OCI-LY3 (cell line): ENCODE measurements at regions not wholly inside any gene's neighbourhood (a gene's known extent, or its start where the extent isn't known, plus 50 kb on each side); places are given as distances from the start of the nearest gene placed in this dataset.

Source experiments
- H2AFZ ChIP-seq: fragments of 200-600, 300-600 bp; shearing (Covaris generic); 2 replicates; pipeline ENCODE4 v1.6.0; 2014; ENCODE audit warnings: antibody characterized with exemption, low read depth, low read length
- H3K27ac ChIP-seq: fragments of 200-600, 300-600 bp; sonication (generic); 2 replicates; pipeline ENCODE4 v1.5.1; 2014; ENCODE audit warnings: mild to moderate bottlenecking, low read length, moderate library complexity, mixed read lengths
- H3K27me3 ChIP-seq: fragments of 200-600, 300-600 bp; sonication (generic); 2 replicates; pipeline ENCODE4 v1.6.1; 2014; ENCODE audit warnings: low read depth, low read length, mixed read lengths
- H3K36me3 ChIP-seq: fragments of 200-600, 300-600 bp; sonication (generic); replicated peaks from 2 replicates; pipeline ENCODE3; 2014; ENCODE audit warnings: low read depth, low read length, mixed read lengths
- H3K4me1 ChIP-seq: fragments of 300-600, 200-600 bp; sonication (generic); 2 replicates; pipeline ENCODE4 v1.6.1; 2014; ENCODE audit warnings: low read length, mixed read lengths
- H3K4me2 ChIP-seq: fragments of 200-600, 300-600 bp; sonication (generic); 2 replicates; pipeline ENCODE4 v1.6.1; 2014; ENCODE audit warnings: low read length, mixed read lengths
- H3K4me3 ChIP-seq: fragments of 300-600, 200-600 bp; sonication (generic); 2 replicates; pipeline ENCODE4 v1.5.1; 2014; ENCODE audit warnings: antibody characterized with exemption, mild to moderate bottlenecking, low read length, moderate library complexity
- H3K79me2 ChIP-seq: fragments of 300-600, 200-600 bp; shearing (Covaris generic); 2 replicates; pipeline ENCODE4 v1.6.1; 2014; ENCODE audit warnings: mild to moderate bottlenecking, low read length, mixed read lengths
- H3K9ac ChIP-seq: fragments of 300-600, 200-600 bp; shearing (Covaris generic); 2 replicates; pipeline ENCODE4 v1.6.0; 2014; ENCODE audit warnings: mild to moderate bottlenecking, low read length, moderate library complexity
- H3K9me3 ChIP-seq: fragments of 200-600, 300-600 bp; shearing (Covaris generic); 2 replicates; pipeline ENCODE4 v1.6.1; 2014; ENCODE audit warnings: low read length, mixed read lengths; ENCODE audit not compliant: insufficient read depth
- H4K20me1 ChIP-seq: fragments of 200-600, 300-600 bp; sonication (generic); 2 replicates; pipeline ENCODE4 v1.6.1; 2016; ENCODE audit warnings: low read length, mixed read lengths; ENCODE audit not compliant: insufficient read depth
- CTCF ChIP-seq: fragments of 200-600, 300-600 bp; sonication (generic); IDR thresholded peaks from 2 replicates; pipeline ENCODE4 v1.5.1; 2014; ENCODE audit warnings: antibody characterized with exemption, low read length, low read depth
- EZH2phosphoT487 ChIP-seq: fragments of 200-600 bp; shearing (Covaris generic); IDR thresholded peaks from 2 replicates; pipeline ENCODE4 v1.6.1; 2018; ENCODE audit warnings: antibody characterized with exemption, mixed run types, low read depth

- Histone ChIP-seq H3K79me2 (no peaks in the 10 kb centered on the region), H3K9me3 (no peaks in the 10 kb centered on the region), H3K36me3 (no peaks in the 10 kb centered on the region), H3K4me3 (no peak overlapping the region), H3K27ac (no peak overlapping the region), H3K9ac (no peak overlapping the region), H3K4me1 (no peaks in the 10 kb centered on the region), H4K20me1 (no peaks in the 10 kb centered on the region), H2AFZ (no peak overlapping the region), H3K4me2 (no peak overlapping the region), H3K27me3 (no peaks in the 10 kb centered on the region)
- TF ChIP-seq CTCF (no peak), EZH2phosphoT487 (no peak)
Measured at GRCh38 chr2:103739921-103740320, 978.1 kb downstream of the TMEM182 start.

DNA sequence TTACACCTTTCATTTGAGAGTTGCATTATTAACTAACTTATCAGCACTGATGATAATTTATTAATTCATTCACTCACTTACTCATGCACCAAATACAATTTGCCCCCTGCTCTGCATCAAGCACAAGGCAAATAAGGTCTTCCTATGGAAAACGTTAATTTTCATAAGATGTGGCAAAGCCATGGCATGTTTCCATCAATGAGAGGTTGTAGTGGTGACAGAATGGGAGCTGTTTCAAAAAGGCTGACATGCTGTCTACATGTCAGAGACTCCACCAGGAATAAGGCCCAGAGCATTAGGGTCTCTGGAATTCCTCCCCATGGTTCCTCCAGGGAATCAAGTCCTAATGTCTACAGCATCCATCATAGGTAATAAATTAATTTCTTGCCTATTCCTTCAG lies 978.8 kb downstream of the TMEM182 start:
- H3K27me3 ChIP-seq = no peaks in the 10 kb centered on the region
- TF ChIP-seq EZH2phosphoT487 (no peak), CTCF (no peak)
- no peak overlapping the region for H3K4me3 ChIP-seq
- H4K20me1 ChIP-seq = no peaks in the 10 kb centered on the region
- no peaks in the 10 kb centered on the region for H3K9me3 ChIP-seq
- H3K36me3 ChIP-seq = no peaks in the 10 kb centered on the region
- H3K4me1 ChIP-seq = no peaks in the 10 kb centered on the region
- H3K79me2 ChIP-seq = no peaks in the 10 kb centered on the region
- no peak overlapping the region for H3K27ac ChIP-seq
- H3K4me2 ChIP-seq = no peak overlapping the region
- no peak overlapping the region for H2AFZ ChIP-seq
- H3K9ac ChIP-seq = no peak overlapping the region

DNA sequence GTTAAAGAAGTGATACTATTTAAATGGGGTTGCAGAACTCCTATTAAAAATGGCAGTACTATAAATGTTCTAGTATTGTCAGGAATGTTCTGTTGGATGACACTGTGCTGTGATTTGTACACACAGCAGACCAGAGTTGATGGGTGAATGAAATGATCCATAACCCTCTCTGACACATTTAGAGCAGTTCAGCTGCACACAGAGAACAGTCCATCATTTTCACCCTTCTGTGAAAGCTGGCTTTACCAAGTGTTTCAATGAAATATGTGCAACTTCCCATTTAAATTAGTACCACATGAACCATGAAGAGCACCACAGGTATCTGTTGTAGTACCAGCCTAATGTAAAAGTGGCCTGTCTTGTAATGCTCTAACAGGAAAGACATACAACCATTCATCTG lies 981.4 kb downstream of the TMEM182 start:
- Histone ChIP-seq H2AFZ (no peak overlapping the region), H3K4me2 (no peak overlapping the region), H3K4me1 (no peaks in the 10 kb centered on the region), H3K79me2 (no peaks in the 10 kb centered on the region), H4K20me1 (no peaks in the 10 kb centered on the region), H3K36me3 (no peaks in the 10 kb centered on the region), H3K9ac (no peak overlapping the region), H3K4me3 (no peak overlapping the region), H3K27ac (no peak overlapping the region), H3K27me3 (no peaks in the 10 kb centered on the region), H3K9me3 (no peaks in the 10 kb centered on the region)
- TF ChIP-seq CTCF (no peak), EZH2phosphoT487 (no peak)

- Histone ChIP-seq H3K27me3 (no peaks in the 10 kb centered on the region), H3K9me3 (no peaks in the 10 kb centered on the region), H2AFZ (no peak overlapping the region), H4K20me1 (no peaks in the 10 kb centered on the region), H3K4me1 (no peaks in the 10 kb centered on the region), H3K4me2 (no peak overlapping the region), H3K4me3 (no peak overlapping the region), H3K9ac (no peak overlapping the region), H3K27ac (no peak overlapping the region), H3K79me2 (no peaks in the 10 kb centered on the region), H3K36me3 (no peaks in the 10 kb centered on the region)
- no peak for TF ChIP-seq CTCF
Measured at GRCh38 chr2:103754530-103754929, 992.7 kb downstream of the TMEM182 start.
